ENCODE measurements at regions not wholly inside any gene's neighbourhood (a gene's known extent, or its start where the extent isn't known, plus 50 kb on each side); places are given as distances from the start of the nearest gene placed in this dataset.

- DNase-seq (ENCODE audit: low read depth, low spot score) = no peak
- BruUV-seq (replicated peaks) = no TSS peak
- Histone ChIP-seq H3K9me3 (ENCODE audit: control insufficient read depth, insufficient read depth, low read depth, low read length) (no peaks in the 10 kb centered on the region), H3K27me3 (ENCODE audit: control insufficient read depth, insufficient read depth, low read length) (no peaks in the 10 kb centered on the region), H3K4me1 (ENCODE audit: control insufficient read depth, insufficient read depth, low read length) (no peaks in the 10 kb centered on the region), H3K4me3 (ENCODE audit: low read depth in 2 of 2, low read length in 2 of 2) (no peak overlapping the region), H3K36me3 (ENCODE audit: control insufficient read depth, insufficient read depth, low read length) (no peaks in the 10 kb centered on the region), H3K27ac (ENCODE audit: low read length) (no peak overlapping the region)
- in situ Hi-C loops (cut with HindIII; ENCODE audit: low pct_unique_long_range_greater_than_20kb, low sequenced_read_pairs) = no loop called here
- no peak for ATAC-seq
- CTCF ChIA-PET = no interaction called here
- POLR2A ChIA-PET = no interaction called here
- intact Hi-C loops (cut with micrococcal nuclease; ENCODE audit: unreplicated experiment) = no loop called here
- TF ChIP-seq SIN3A (IDR thresholded peaks at IDR 0.05; ENCODE audit: borderline replicate concordance, insufficient read depth, low read depth, low read length) (no peak), CTCF (IDR thresholded peaks at IDR 0.05) (no peak), POLR2AphosphoS5 (IDR thresholded peaks at IDR 0.05; ENCODE audit: low read depth, low read length) (no peak), REST (IDR thresholded peaks at IDR 0.05; ENCODE audit: insufficient read depth in 1 of 2, low read depth in 2 of 2, low read length in 1 of 2) (no peak), TCF7L2 (IDR thresholded peaks at IDR 0.05; ENCODE audit: low read depth, low read length) (no peak)
Measured at GRCh38 chr4:58090539-58090938, 980.4 kb upstream of the IGFBP7 start.

GRCh38 chr4:58081356-58081755, 971.2 kb upstream of the IGFBP7 start:
- no TSS peak for BruUV-seq (replicated peaks)
- H3K27ac ChIP-seq (ENCODE audit: low read length) = no peak overlapping the region
- no peak for TF ChIP-seq SIN3A (IDR thresholded peaks at IDR 0.05; ENCODE audit: borderline replicate concordance, insufficient read depth, low read depth, low read length)
- no peak for TF ChIP-seq POLR2AphosphoS5 (IDR thresholded peaks at IDR 0.05; ENCODE audit: low read depth, low read length)
- no peak for TF ChIP-seq REST (IDR thresholded peaks at IDR 0.05; ENCODE audit: insufficient read depth in 1 of 2, low read depth in 2 of 2, low read length in 1 of 2)
- TF ChIP-seq CTCF (IDR thresholded peaks at IDR 0.05) = no peak
- TF ChIP-seq TCF7L2 (IDR thresholded peaks at IDR 0.05; ENCODE audit: low read depth, low read length) = no peak
- in situ Hi-C loops (cut with HindIII; ENCODE audit: low pct_unique_long_range_greater_than_20kb, low sequenced_read_pairs) = no loop called here
- DNase-seq (ENCODE audit: low read depth, low spot score) = no peak
- intact Hi-C loops (cut with micrococcal nuclease; ENCODE audit: unreplicated experiment) = no loop called here
- ATAC-seq = no peak
- ChIA-PET CTCF (no interaction called here), POLR2A (no interaction called here)
- no peaks in the 10 kb centered on the region for H3K27me3 ChIP-seq (ENCODE audit: control insufficient read depth, insufficient read depth, low read length)
- no peaks in the 10 kb centered on the region for H3K9me3 ChIP-seq (ENCODE audit: control insufficient read depth, insufficient read depth, low read depth, low read length)
- H3K36me3 ChIP-seq (ENCODE audit: control insufficient read depth, insufficient read depth, low read length) = no peaks in the 10 kb centered on the region
- H3K4me3 ChIP-seq (ENCODE audit: low read depth in 2 of 2, low read length in 2 of 2) = no peak overlapping the region
- H3K4me1 ChIP-seq (ENCODE audit: control insufficient read depth, insufficient read depth, low read length) = no peaks in the 10 kb centered on the region
